H1 (cell line): ENCODE measurements at regions not wholly inside any gene's neighbourhood (a gene's known extent, or its start where the extent isn't known, plus 50 kb on each side); places are given as distances from the start of the nearest gene placed in this dataset.

Experiments used
- CTCF ChIA-PET: fragments of 300-600 bp; sonication (Branson Sonifier 250); formaldehyde crosslinking; loops from one replicate; lab custom pipeline; 2021; ENCODE audit not compliant: partially characterized antibody; lab: Charles Lee
- POLR2A ChIA-PET: fragments of 300-600 bp; sonication (Branson Sonifier 250); formaldehyde crosslinking; loops from one replicate; lab custom pipeline; 2021; ENCODE audit warnings: inconsistent platforms; ENCODE audit not compliant: partially characterized antibody; lab: Charles Lee
- DNase-seq, 2 experiments: peaks; one replicate each; pipeline versions ENCODE4 v3.0.0 to v3.0.0-alpha.2; 2010 to 2022; ENCODE audit warnings: low spot score in 2 of 2, low read depth in 1 of 2, mixed read lengths in 1 of 2
- FAIRE-seq: peaks from 2 replicates; lab custom pipeline; 2011; peaks lifted over from hg19 to GRCh38; lab: Jason Lieb, UNC
- H2AFZ ChIP-seq: 2 replicates; pipeline ENCODE4 v1.8.1; 2012; ENCODE audit warnings: low read length, inconsistent platforms
- H2AK5ac ChIP-seq: 2 replicates; pipeline ENCODE4 v1.6.1; 2013; ENCODE audit warnings: low read depth, low read length
- H2BK120ac ChIP-seq: replicated peaks from 2 replicates; pipeline ENCODE3; 2013; ENCODE audit warnings: low read depth, low read length, inconsistent platforms
- H2BK12ac ChIP-seq: 2 replicates; pipeline ENCODE4 v1.6.1; 2013; ENCODE audit warnings: low read depth, low read length
- H2BK15ac ChIP-seq: 2 replicates; pipeline ENCODE4 v1.6.1; 2013; ENCODE audit warnings: low read length
- H2BK20ac ChIP-seq: 2 replicates; pipeline ENCODE4 v1.6.1; 2013; ENCODE audit warnings: low read length
- H2BK5ac ChIP-seq: 2 replicates; pipeline ENCODE4 v1.6.1; 2013; ENCODE audit warnings: low read depth, low read length
- H3K14ac ChIP-seq: 2 replicates; pipeline ENCODE4 v1.6.1; 2013; ENCODE audit warnings: inconsistent platforms; ENCODE audit not compliant: insufficient read length
- H3K18ac ChIP-seq: 2 replicates; pipeline ENCODE4 v1.6.1; 2013; ENCODE audit warnings: low read length; ENCODE audit errors: extremely low read depth
- H3K23ac ChIP-seq: 2 replicates; pipeline ENCODE4 v1.6.1; 2013; ENCODE audit warnings: inconsistent platforms; ENCODE audit not compliant: insufficient read length
- H3K23me2 ChIP-seq: 2 replicates; pipeline ENCODE4 v1.6.1; 2013; ENCODE audit warnings: low read depth, low read length
- H3K27ac ChIP-seq: 2 replicates; pipeline ENCODE4 v1.6.1; 2011; ENCODE audit warnings: low read depth, low read length, inconsistent platforms
- H3K27me3 ChIP-seq, 4 experiments: replicated peaks in 1 of 4; 1 replicate in 1 of 4; 2 replicates in 3 of 4; pipeline versions ENCODE4 v1.6.1 to v1.8.1; 2011 to 2013; ENCODE audit warnings: low read length in 3 of 4, mild to moderate bottlenecking in 3 of 4, inconsistent platforms in 2 of 4, mixed read lengths in 2 of 4, moderate library complexity in 1 of 4; ENCODE audit not compliant: control insufficient read depth in 3 of 4, insufficient read depth in 3 of 4; ENCODE audit errors: extremely low read depth in 1 of 4
- H3K36me3 ChIP-seq, 4 experiments: 2 replicates each; pipeline versions ENCODE4 v1.6.1 to v1.8.1; 2011 to 2013; ENCODE audit warnings: mild to moderate bottlenecking in 4 of 4, low read length in 3 of 4, moderate library complexity in 2 of 4, control low read depth in 1 of 4, inconsistent platforms in 1 of 4; ENCODE audit not compliant: insufficient read depth in 4 of 4, control insufficient read depth in 2 of 4
- H3K4ac ChIP-seq: replicated peaks from 2 replicates; pipeline ENCODE3; 2013; ENCODE audit warnings: low read length, low read depth, mixed read lengths, inconsistent platforms; ENCODE audit not compliant: insufficient read length
- H3K4me1 ChIP-seq, 4 experiments: replicated peaks in 1 of 4; 1 replicate in 1 of 4; 2 replicates in 3 of 4; pipeline versions ENCODE4 v1.6.1 to v1.8.1; 2011 to 2013; ENCODE audit warnings: low read length in 3 of 4, inconsistent platforms in 2 of 4, mixed read lengths in 1 of 4; ENCODE audit not compliant: insufficient read depth in 4 of 4, control insufficient read depth in 3 of 4
- H3K4me2 ChIP-seq, 2 experiments: 2 replicates each; pipeline versions ENCODE4 v1.6.1 to v1.8.1; 2011 to 2013; ENCODE audit warnings: low read depth in 2 of 2, low read length in 2 of 2, control low read depth in 1 of 2, inconsistent platforms in 1 of 2, mild to moderate bottlenecking in 1 of 2; ENCODE audit not compliant: insufficient read depth in 1 of 2
- H3K4me3 ChIP-seq, 4 experiments: fragments of 200-600, 300-600 bp in 1 of 4; sonication (generic), shearing (Covaris generic), sonication (Bioruptor Twin) in 1 of 4; 2 replicates each; pipeline versions ENCODE4 v1.5.1 to v1.8.1; 2011 to 2016; ENCODE audit warnings: low read length in 4 of 4, low read depth in 3 of 4, control low read depth in 2 of 4, inconsistent platforms in 2 of 4, mild to moderate bottlenecking in 2 of 4, mixed read lengths in 1 of 4, moderate library complexity in 1 of 4; ENCODE audit not compliant: insufficient read depth in 2 of 4; ENCODE audit errors: extremely low read depth in 1 of 4
- H3K56ac ChIP-seq: replicated peaks from 2 replicates; pipeline ENCODE3; 2013; ENCODE audit warnings: low read depth, mild to moderate bottlenecking, mixed read lengths, low read length, inconsistent platforms; ENCODE audit not compliant: insufficient read length
- H3K79me1 ChIP-seq: 2 replicates; pipeline ENCODE4 v1.6.1; 2013; ENCODE audit warnings: low read depth, low read length, control low read depth
- H3K79me2 ChIP-seq, 2 experiments: 2 replicates each; pipeline versions ENCODE4 v1.6.1 to v1.8.1; 2012 to 2013; ENCODE audit warnings: low read length in 2 of 2, mild to moderate bottlenecking in 2 of 2, inconsistent platforms in 1 of 2; ENCODE audit not compliant: insufficient read depth in 2 of 2, control insufficient read depth in 1 of 2
- H3K9ac ChIP-seq, 4 experiments: replicated peaks in 1 of 4; 1 replicate in 1 of 4; 2 replicates in 3 of 4; pipeline versions ENCODE4 v1.6.1 to v1.8.1; 2011 to 2013; ENCODE audit warnings: low read depth in 3 of 4, low read length in 3 of 4, control low read depth in 2 of 4, mild to moderate bottlenecking in 2 of 4, moderate library complexity in 2 of 4, inconsistent platforms in 1 of 4; ENCODE audit errors: extremely low read depth in 1 of 4
- H3K9me3 ChIP-seq, 2 experiments: 2 replicates each; pipeline versions ENCODE4 v1.6.1 to v1.8.1; 2012 to 2013; ENCODE audit warnings: mild to moderate bottlenecking in 2 of 2, moderate library complexity in 2 of 2, control low read depth in 1 of 2, inconsistent platforms in 1 of 2, low read depth in 1 of 2, low read length in 1 of 2, mixed read lengths in 1 of 2; ENCODE audit not compliant: insufficient read depth in 2 of 2
- H4K20me1 ChIP-seq, 2 experiments: replicated peaks in 1 of 2; 2 replicates each; pipeline versions ENCODE3 to v1.8.1; 2011 to 2013; ENCODE audit warnings: inconsistent platforms in 2 of 2, low read length in 2 of 2, mild to moderate bottlenecking in 1 of 2; ENCODE audit not compliant: insufficient read depth in 2 of 2, control insufficient read depth in 1 of 2
- H4K5ac ChIP-seq: 2 replicates; pipeline ENCODE4 v1.6.1; 2013; ENCODE audit warnings: low read length, low read depth, mixed read lengths, inconsistent platforms; ENCODE audit not compliant: insufficient read length
- H4K8ac ChIP-seq: 2 replicates; pipeline ENCODE4 v1.8.0; 2013; ENCODE audit warnings: mild to moderate bottlenecking, moderate library complexity, low read length, inconsistent platforms; ENCODE audit not compliant: insufficient read depth; ENCODE audit errors: extremely low read depth
- H4K91ac ChIP-seq: replicated peaks from 2 replicates; pipeline ENCODE3; 2013; ENCODE audit warnings: low read length, mixed read lengths, inconsistent platforms; ENCODE audit not compliant: insufficient read length
- CBX5 ChIP-seq: fragments of 300-800, 300-1000 bp; sonication (generic); IDR thresholded peaks from 2 replicates; pipeline ENCODE4 v1.7.1; 2016; ENCODE audit warnings: antibody characterized with exemption, low read length, low read depth
- CBX8 ChIP-seq: fragments of 300-800, 300-1000 bp; sonication (generic); IDR thresholded peaks from 2 replicates; pipeline ENCODE4 v1.7.1; 2016; ENCODE audit warnings: low read depth, low read length, borderline replicate concordance
- CEBPB ChIP-seq: IDR thresholded peaks from 2 replicates; pipeline ENCODE4 v1.6.1; 2012; ENCODE audit warnings: low read depth, low read length
- CTBP2 ChIP-seq: IDR thresholded peaks from 2 replicates; pipeline ENCODE4 v1.7.0; 2011; ENCODE audit warnings: borderline replicate concordance, mild to moderate bottlenecking, moderate library complexity, mixed read lengths, low read length; ENCODE audit not compliant: insufficient read depth, insufficient read length
- EZH2 ChIP-seq: fragments of 200-600 bp; sonication (generic); IDR thresholded peaks from 2 replicates; pipeline ENCODE4 v1.7.1; 2012; ENCODE audit warnings: low read depth, mild to moderate bottlenecking, moderate library complexity, low read length, inconsistent platforms; ENCODE audit not compliant: severe bottlenecking
- FOSL1 ChIP-seq: IDR thresholded peaks from 2 replicates; pipeline ENCODE4 v1.6.1; 2011; ENCODE audit warnings: mild to moderate bottlenecking, low read depth, low read length, moderate library complexity; ENCODE audit not compliant: insufficient read depth
- JUND ChIP-seq: IDR thresholded peaks from 2 replicates; pipeline ENCODE4 v1.6.1; 2011; ENCODE audit warnings: mild to moderate bottlenecking, improper control_type of control experiment, low read length
- KDM1A ChIP-seq: fragments of 200-600, 300-600 bp; sonication (generic); IDR thresholded peaks from 2 replicates; pipeline ENCODE4 v1.7.1; 2016; ENCODE audit warnings: mild to moderate bottlenecking, low read length, borderline replicate concordance
- MAFK ChIP-seq: IDR thresholded peaks from 2 replicates; pipeline ENCODE4 v1.6.1; 2012; ENCODE audit warnings: low read depth, mild to moderate bottlenecking, improper control_type of control experiment, low read length
- NRF1 ChIP-seq: IDR thresholded peaks from 2 replicates; pipeline ENCODE4 v1.6.1; 2011; ENCODE audit warnings: mild to moderate bottlenecking, low read depth, low read length, improper control_type of control experiment
- POLR2A ChIP-seq, 2 experiments: IDR thresholded peaks; 1 replicate in 1 of 2; 2 replicates in 1 of 2; pipeline ENCODE4 v1.6.1; 2011; ENCODE audit warnings: low read depth in 2 of 2, low read length in 2 of 2, mild to moderate bottlenecking in 2 of 2; ENCODE audit errors: control extremely low read depth in 1 of 2
- TBP ChIP-seq: IDR thresholded peaks from 2 replicates; pipeline ENCODE4 v1.6.1; 2011; ENCODE audit warnings: low read depth, low read length, improper control_type of control experiment
- WGBS, 2 experiments: shearing (Covaris generic) in 1 of 2; methylation state at CpG; one replicate each; pipeline versions ENCODE4 v1.1.6 to v1.1.7; 2013 to 2015; ENCODE audit warnings: low lambda C conversion rate in 2 of 2, mixed read lengths in 2 of 2, inconsistent platforms in 1 of 2, low coverage in 1 of 2, missing lambda C conversion rate in 1 of 2; ENCODE audit not compliant: insufficient replicate concordance in 2 of 2, insufficient coverage in 1 of 2, insufficient read length in 1 of 2; ENCODE audit errors: extremely low coverage in 1 of 2, missing lambda C conversion rate in 1 of 2; 5-methylcytosine and 5-hydroxymethylcytosine counted together

GRCh38 chr1:87418048-87418447, 89.4 kb downstream of the LMO4 start:
- no peaks in the 10 kb centered on the region for H3K79me2 ChIP-seq
- no peak overlapping the region for H3K9ac ChIP-seq
- 0 out of 4 replicates have a peak, but pooled peaks cover 0 to 3% of the 10 kb centered on the region in 2 experiments for H3K9me3 ChIP-seq
- no peak overlapping the region for H2BK120ac ChIP-seq
- no peak overlapping the region for H4K5ac ChIP-seq
- no peaks in the 10 kb centered on the region for H3K79me1 ChIP-seq
- FAIRE-seq (no peak), DNase-seq (no peak)
- H4K8ac ChIP-seq: no peak overlapping the region
- POLR2A ChIA-PET: no interaction called here
- H3K14ac ChIP-seq: no peak overlapping the region
- no peak overlapping the region for H2AFZ ChIP-seq
- no peak overlapping the region for H3K56ac ChIP-seq
- CTCF ChIA-PET: interaction anchor here (0.9 to 1.4 kb wide), 2 partner anchors 17 to 34 kb away, joined by 3 read pairs; no protein-coding TSS in a partner anchor
- no peaks in the 10 kb centered on the region; the same call in 1 of the 2 replicates for H3K23me2 ChIP-seq
- no peaks in the 10 kb centered on the region for H3K27me3 ChIP-seq
- 90% methylated on average over 3 of the region's 3 CpGs; no CpG with 5 or more reads in 1 of the 2 experiments for WGBS, 2 experiments
- H3K4me1 ChIP-seq: no peaks in the 10 kb centered on the region
- no peak overlapping the region for H3K4me2 ChIP-seq
- H3K23ac ChIP-seq: no peak overlapping the region
- no peak for TF ChIP-seq MAFK
- no peak for TF ChIP-seq CBX5
- TF ChIP-seq TBP: no peak
- no peak for TF ChIP-seq KDM1A
- no peak for TF ChIP-seq CBX8
- no peak for TF ChIP-seq NRF1
- no peak for TF ChIP-seq POLR2A (IDR thresholded peaks at IDR 0.05; ENCODE audit: control extremely low read depth in 1 of 2, low read depth in 2 of 2, low read length in 2 of 2)
- TF ChIP-seq JUND: no peak
- TF ChIP-seq CTBP2: no peak
- TF ChIP-seq EZH2: no peak
- no peak for TF ChIP-seq FOSL1
- TF ChIP-seq CEBPB: no peak
- H3K4me3 ChIP-seq: no peak overlapping the region
- H2AK5ac ChIP-seq: no peak overlapping the region
- H3K18ac ChIP-seq: no peak overlapping the region
- H2BK15ac ChIP-seq: no peak overlapping the region
- no peak overlapping the region for H3K4ac ChIP-seq
- H4K20me1 ChIP-seq: no peaks in the 10 kb centered on the region
- H3K36me3 ChIP-seq: no peaks in the 10 kb centered on the region
- no peak overlapping the region for H3K27ac ChIP-seq
- H4K91ac ChIP-seq: no peak overlapping the region
- no peak overlapping the region for H2BK5ac ChIP-seq
- no peak overlapping the region for H2BK20ac ChIP-seq
- no peak overlapping the region for H2BK12ac ChIP-seq
